A172 (cell line): ENCODE measurements at regions not wholly inside any gene's neighbourhood (a gene's known extent, or its start where the extent isn't known, plus 50 kb on each side); places are given as distances from the start of the nearest gene placed in this dataset.

Experiments
- DNase-seq: peaks from one replicate; pipeline ENCODE4 v3.0.0-alpha.2; 2015; ENCODE audit warnings: low spot score

DNA sequence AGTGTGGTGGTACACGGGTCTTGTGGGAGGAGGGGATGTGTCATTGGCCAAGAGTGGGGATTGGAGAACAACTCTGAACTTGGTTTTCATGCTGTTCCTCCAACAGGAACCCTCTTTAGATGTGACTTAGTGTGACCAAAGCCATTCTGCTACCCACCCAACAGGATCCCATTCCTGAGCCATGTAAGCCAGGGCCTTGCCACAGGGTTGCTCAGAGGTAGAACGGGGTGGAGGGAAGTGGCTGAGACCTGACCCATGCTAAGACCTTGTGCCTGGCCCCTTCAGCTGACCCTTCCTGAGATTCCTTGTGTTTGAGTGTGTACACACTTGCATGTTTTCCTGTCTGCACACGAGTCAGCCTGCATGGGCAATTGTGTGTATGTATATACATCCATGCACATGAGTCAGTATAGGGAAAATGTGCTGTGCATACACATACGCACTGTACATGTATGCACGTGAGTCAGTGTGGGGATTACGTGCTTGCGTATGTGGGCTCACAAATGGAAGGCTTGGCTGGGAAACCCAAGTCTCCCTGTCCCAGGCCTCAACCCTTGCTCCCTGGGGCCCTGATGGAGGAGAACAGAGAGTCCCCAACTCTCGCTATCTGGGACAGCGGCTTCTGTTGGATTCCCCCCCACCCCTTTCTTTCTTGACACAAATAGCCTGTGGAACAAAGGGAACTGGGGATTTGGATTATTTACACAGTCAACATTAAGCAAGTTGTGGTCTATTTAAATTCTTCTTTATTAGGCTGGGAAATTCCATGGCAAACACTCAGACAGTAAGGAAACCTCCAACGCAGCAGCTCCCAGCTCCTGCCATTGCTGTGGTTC lies 339.8 kb downstream of the DYSF start:
- peak; percentile 63 for DNase-seq

DNA sequence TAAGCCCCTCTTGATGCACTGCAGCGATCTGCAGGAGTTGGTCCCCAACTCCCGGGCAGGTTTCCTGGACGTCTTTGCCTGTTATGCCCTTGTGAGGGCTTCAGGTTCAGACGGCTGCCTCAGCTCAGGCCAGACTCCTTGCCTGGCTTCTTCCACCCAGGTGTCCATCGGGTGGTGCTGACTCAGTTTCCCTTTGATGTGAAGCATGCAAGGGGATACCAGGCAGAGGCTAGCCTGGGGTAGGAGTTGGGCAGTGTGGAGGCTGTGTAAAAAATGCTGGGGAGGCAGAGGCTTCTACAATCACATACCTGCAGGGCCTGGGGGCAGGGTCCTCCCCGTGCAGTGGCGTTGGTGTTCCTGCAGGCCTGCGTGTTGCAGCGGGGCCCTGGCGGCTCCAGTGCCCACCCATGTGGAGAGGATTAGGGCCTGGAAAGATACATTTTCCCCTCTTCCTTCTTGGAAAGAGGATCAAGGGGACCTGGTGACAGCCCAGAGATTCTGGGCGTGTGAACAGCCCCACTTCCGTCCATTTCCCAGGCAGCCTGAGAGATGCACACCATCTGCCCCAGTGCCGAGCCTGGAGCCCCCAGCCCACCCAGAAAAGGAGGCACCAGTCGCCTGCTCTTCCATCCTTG lies 338.3 kb downstream of the DYSF start:
- no peak for DNase-seq

DNA sequence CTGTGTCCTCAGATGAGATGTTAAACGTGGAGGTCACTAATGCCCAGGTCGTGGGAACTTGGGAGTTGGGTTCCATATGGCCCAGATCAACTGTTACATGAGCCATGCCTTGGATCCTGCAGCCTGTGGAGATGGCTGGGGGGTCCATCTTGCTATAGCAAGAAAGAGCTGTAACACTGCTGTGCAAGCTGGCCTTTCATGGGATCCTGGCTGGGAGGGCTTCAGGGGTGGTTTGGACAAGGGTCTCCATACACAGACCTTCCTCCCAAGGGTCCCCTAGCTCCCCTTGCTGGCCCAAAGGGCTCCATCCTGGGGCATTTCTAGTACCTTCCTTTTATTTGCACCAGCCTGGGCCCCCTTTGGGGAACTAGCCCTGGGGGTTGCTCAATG lies 337.7 kb downstream of the DYSF start:
- DNase-seq: no peak

DNA sequence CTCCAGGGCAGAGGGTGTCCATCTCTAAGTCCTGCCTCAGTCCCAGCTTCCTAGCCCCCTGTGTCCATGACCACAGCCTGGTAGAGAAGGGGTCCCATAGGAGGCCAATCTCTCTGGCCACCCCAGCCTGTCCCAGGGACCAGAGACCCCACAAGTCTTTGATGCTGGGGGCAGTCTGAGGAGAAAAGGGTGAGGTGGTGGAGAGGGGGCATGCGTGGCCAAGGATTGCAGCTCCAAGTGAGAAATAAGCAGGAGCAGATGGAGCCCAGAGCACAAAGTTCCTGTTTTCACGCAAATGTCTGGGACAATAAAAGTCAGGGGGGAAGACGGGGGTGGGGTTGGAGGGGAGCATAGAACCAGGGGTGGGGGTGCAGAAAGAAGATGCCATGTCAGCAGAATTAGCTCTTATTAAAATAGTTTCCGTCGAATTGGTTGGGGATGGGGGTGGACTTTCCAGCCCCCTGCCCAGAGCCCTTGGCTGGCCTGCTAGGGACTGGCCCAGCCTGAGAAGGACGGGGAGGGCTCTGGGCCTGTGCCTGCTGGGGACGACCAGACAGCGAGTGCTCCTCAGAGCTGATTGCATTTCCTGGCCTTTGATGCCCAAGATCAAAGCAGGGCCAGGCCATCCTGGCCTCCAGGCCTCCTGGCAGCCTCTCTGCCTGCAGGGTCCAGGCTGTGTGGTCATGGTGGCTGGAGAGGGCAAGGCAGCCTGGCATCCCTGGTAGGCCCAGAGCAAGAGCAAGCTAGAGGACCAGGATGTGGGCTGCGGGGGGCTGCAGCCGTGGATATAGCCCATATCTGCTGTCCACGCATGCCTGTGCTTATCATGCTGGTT lies 337.1 kb downstream of the DYSF start:
- no peak for DNase-seq

- no peak for DNase-seq
Observed at GRCh38 chr2:71789556-71790204, 336.3 kb downstream of the DYSF start.

GRCh38 chr2:71788601-71789240 lies 335.4 kb downstream of the DYSF start:
- no peak for DNase-seq

- DNase-seq: no peak
Observed at GRCh38 chr2:71788186-71788525, 334.8 kb downstream of the DYSF start.

DNA sequence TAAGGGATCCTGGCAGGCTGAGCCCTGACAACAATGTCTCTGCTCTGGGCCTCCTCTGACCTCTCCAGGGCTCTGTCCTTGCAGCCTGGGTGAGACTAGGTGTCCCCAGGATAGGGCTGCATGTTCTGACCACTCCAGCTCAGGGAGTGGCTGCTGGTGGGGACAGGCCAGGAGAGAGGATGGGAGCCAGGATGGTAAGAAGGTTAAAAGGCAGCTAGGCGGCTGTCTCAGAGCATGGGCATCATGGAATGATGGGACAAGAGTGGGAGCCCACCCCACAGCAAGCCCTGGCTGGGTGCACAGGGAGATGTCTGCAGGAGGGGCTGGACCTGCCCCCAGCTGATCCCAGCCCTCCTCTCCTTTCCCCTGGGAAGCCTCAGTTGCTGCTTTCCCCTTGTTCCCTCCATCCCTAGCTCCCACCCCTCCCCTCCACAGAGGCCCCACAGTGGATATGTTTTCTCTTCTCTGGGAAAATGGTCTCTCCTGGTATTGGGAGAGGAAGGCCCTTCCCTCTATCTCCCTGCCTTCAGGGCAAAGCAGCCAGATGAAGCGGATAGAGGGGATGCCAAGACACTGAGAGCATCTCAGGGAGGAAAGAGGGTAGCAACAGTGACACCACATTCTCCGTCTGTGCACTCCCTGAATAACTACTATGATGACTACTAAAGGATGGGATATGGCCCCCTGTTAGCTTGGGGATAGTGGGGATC lies 334.3 kb downstream of the DYSF start:
- DNase-seq: no peak

DNA sequence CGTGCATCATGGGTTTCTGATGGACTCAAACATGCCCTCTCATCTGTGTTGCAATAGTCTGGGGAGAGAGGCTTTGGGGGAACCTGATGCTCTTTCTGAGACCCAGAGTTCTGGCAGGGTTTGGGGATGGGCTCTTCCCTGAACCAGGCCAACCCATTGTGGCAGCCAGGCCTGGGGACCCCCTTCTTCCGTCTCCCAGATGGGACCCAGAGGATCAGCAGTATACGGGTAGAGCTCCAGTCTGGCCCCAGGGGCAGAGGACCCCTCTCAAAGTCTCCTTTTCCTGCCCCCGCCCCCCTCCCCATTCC lies 333.7 kb downstream of the DYSF start:
- DNase-seq: no peak

- no peak for DNase-seq
Observed at GRCh38 chr2:71786291-71787107, 333.1 kb downstream of the DYSF start.

GRCh38 chr2:71785516-71785981 lies 332.2 kb downstream of the DYSF start:
- DNase-seq: no peak

DNA sequence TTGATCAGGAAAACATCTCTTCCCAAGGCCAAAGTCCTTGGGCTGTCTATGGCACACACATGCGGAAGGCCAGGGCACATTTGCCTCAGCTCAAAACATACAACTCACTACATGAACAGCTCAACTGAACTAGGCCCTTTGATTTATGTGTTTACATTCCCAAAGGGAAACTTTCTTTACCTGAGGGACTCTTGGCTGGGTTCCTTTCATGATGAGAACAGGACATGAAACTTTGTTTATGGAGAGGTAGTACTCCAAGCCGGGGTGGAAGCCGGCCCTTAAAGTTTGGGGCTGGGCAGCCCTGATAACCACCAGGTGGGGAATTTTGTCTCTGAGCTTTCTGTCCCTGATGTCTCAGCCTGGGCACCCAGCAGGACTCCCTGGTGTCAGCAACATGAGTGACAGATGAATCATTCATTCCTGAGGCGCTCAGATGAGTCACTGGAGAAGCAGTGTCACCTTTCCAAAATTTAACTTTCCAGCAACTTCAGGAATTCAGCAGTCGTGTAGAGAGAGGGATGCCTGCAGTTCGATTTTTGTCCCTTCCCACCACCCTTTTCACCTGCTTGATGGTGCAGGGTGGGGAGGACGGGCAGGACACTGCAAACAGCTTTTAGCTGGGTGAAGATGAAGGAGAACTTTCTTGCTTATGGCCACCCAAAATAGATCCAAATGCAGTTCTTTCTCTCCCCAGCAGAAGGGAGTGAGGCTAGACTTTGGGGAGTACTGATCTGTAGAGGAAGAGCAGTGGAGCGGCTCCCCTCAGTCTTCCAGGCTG lies 331.6 kb downstream of the DYSF start:
- peak; percentile 77 for DNase-seq

GRCh38 chr2:71783815-71784214 lies 330.5 kb downstream of the DYSF start:
- DNase-seq: no peak

DNA sequence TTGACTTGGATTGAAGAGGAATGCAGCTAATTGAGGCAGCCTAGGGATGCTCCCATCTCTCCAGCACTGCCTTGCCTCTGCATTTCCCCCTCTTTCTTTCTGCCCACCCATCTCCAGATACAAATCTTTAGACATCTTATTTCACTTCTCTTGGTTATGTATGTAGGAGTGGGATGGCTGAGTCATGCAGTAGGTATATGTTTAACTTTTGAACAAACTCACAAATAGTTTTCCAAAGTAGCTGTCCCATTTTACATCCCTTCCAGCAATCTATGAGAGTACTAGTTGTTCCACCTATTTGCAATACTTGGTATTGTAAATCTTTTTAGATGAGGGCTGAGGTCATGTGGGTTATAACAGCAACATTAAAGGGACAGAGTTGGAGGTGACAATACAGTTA lies 329.9 kb downstream of the DYSF start:
- no peak for DNase-seq

GRCh38 chr2:71782323-71782722 lies 329.0 kb downstream of the DYSF start:
- DNase-seq: no peak

DNA sequence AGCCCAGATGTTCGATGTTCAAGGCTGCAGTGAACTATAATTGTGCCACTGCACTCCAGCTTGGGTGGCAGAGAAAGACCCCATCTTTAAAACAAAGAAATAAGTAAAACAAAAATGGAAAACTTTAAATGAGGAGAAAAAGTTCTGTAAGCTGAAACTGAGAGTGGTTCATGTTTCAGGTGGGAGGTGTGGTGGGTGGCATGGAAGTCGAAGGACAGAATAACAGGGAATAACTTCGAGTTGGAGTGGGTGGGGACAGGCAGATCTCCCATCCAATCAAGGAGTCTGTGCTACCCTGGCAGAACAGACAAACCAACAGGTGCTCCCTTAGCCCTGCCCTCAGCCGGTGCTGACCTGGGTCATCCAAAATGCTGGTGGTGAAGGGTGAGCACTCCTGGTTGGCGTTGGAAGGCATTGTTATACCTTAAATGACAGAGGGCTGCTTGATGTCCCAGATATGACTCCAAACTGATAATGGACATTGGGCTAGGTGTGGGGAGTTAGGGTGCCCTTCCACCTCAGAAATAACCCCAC lies 328.4 kb downstream of the DYSF start:
- no peak for DNase-seq

DNA sequence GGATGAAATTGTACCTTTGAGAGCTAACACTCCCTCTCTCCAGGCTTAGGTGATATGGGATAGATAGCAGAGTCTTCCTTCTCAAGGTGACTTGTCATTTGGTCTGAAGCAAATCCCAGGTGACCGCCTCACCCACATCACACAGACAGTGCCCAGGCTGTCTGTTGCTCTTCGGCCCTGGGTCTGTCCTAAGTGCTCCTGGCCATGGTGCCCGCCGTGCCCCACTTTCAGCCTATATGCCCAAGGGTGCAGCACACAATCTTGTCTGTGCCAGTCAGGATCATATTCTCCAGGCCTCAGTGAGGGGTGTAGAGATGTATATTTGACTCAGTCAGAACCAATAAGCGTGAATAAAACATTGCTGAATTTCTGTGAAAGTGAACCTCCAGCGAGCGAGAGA lies 326.8 kb downstream of the DYSF start:
- DNase-seq: no peak

GRCh38 chr2:71779774-71780105 lies 326.4 kb downstream of the DYSF start:
- no peak for DNase-seq
